ENCODE measurements at regions not wholly inside any gene's neighbourhood (a gene's known extent, or its start where the extent isn't known, plus 50 kb on each side); places are given as distances from the start of the nearest gene placed in this dataset.

GRCh38 chr6:3568396-3569082 is 111.7 kb upstream of the SLC22A23 start:
- intact Hi-C loops (cut with DNase I) = no loop called here
- Histone ChIP-seq H3K27ac (no peak overlapping the region), H3K36me3 (replicated peaks in 1 of 2; ENCODE audit: insufficient read depth in 1 of 2, low read depth in 2 of 2) (no peaks in the 10 kb centered on the region), H3K4me3 (no peak overlapping the region), H3K9me3 (no peaks in the 10 kb centered on the region), H3K27me3 (no peaks in the 10 kb centered on the region), H3K4me1 (no peaks in the 10 kb centered on the region)
- WGBS, 2 donors = 61 to 71% methylated on average over 6 to 7 of the region's 7 CpGs
- ATAC-seq (no peak), DNase-seq (no peak)
- no peak for TF ChIP-seq POLR2A (IDR thresholded peaks at IDR 0.05)
- no peak for TF ChIP-seq CTCF (IDR thresholded peaks at IDR 0.05)

- no peak overlapping the region for H3K4me3 ChIP-seq
- no peaks in the 10 kb centered on the region for H3K36me3 ChIP-seq (replicated peaks in 1 of 2; ENCODE audit: insufficient read depth in 1 of 2, low read depth in 2 of 2)
- ATAC-seq (no peak), DNase-seq (no peak)
- no peaks in the 10 kb centered on the region for H3K27me3 ChIP-seq
- no peak for TF ChIP-seq POLR2A (IDR thresholded peaks at IDR 0.05)
- TF ChIP-seq CTCF (IDR thresholded peaks at IDR 0.05) = no peak
- no peaks in the 10 kb centered on the region for H3K9me3 ChIP-seq
- intact Hi-C loops (cut with DNase I) = no loop called here
- H3K27ac ChIP-seq = no peak overlapping the region
- no peaks in the 10 kb centered on the region for H3K4me1 ChIP-seq
- 80 to 83% methylated on average over 8 of the region's 8 CpGs for WGBS, 2 donors
These were observed 110.0 kb upstream of the SLC22A23 start for GRCh38 chr6:3566812-3567211.

- DNase-seq (no peak), ATAC-seq (no peak)
- intact Hi-C loops (cut with DNase I) = no loop called here
- H3K36me3 ChIP-seq (replicated peaks in 1 of 2; ENCODE audit: insufficient read depth in 1 of 2, low read depth in 2 of 2) = no peaks in the 10 kb centered on the region
- TF ChIP-seq CTCF (IDR thresholded peaks at IDR 0.05) = no peak
- no peak for TF ChIP-seq POLR2A (IDR thresholded peaks at IDR 0.05)
- no peaks in the 10 kb centered on the region for H3K4me1 ChIP-seq
- H3K27ac ChIP-seq = no peak overlapping the region
- WGBS, 2 donors = 41 to 43% methylated on average over 3 of the region's 3 CpGs
- no peaks in the 10 kb centered on the region for H3K9me3 ChIP-seq
- no peaks in the 10 kb centered on the region for H3K27me3 ChIP-seq
- no peak overlapping the region for H3K4me3 ChIP-seq
These were observed 108.4 kb upstream of the SLC22A23 start for GRCh38 chr6:3565291-3565690.

GRCh38 chr6:3561725-3562124 is 104.9 kb upstream of the SLC22A23 start:
- Histone ChIP-seq H3K4me1 (no peaks in the 10 kb centered on the region), H3K27me3 (no peaks in the 10 kb centered on the region), H3K9me3 (no peaks in the 10 kb centered on the region), H3K36me3 (replicated peaks in 1 of 2; ENCODE audit: insufficient read depth in 1 of 2, low read depth in 2 of 2) (no peaks in the 10 kb centered on the region), H3K4me3 (no peak overlapping the region), H3K27ac (no peak overlapping the region)
- WGBS, 2 donors = 62 to 78% methylated on average over 1 of the region's 1 CpG
- TF ChIP-seq CTCF (IDR thresholded peaks at IDR 0.05) = no peak
- no peak for TF ChIP-seq POLR2A (IDR thresholded peaks at IDR 0.05)
- DNase-seq (no peak), ATAC-seq (no peak)
- intact Hi-C loops (cut with DNase I) = no loop called here

- Histone ChIP-seq H3K4me1 (no peaks in the 10 kb centered on the region), H3K4me3 (no peak overlapping the region), H3K36me3 (replicated peaks in 1 of 2; ENCODE audit: insufficient read depth in 1 of 2, low read depth in 2 of 2) (no peaks in the 10 kb centered on the region), H3K9me3 (no peaks in the 10 kb centered on the region), H3K27me3 (no peaks in the 10 kb centered on the region), H3K27ac (no peak overlapping the region)
- ATAC-seq (no peak), DNase-seq (no peak)
- WGBS, 2 donors = 96 to 97% methylated on average over 1 of the region's 1 CpG
- intact Hi-C loops (cut with DNase I) = no loop called here
- TF ChIP-seq POLR2A (IDR thresholded peaks at IDR 0.05) = no peak
These were observed 103.4 kb upstream of the SLC22A23 start for GRCh38 chr6:3560211-3560610.
